Trophoblast cell (in vitro differentiated cells and primary cell): ENCODE measurements at regions not wholly inside any gene's neighbourhood (a gene's known extent, or its start where the extent isn't known, plus 50 kb on each side); places are given as distances from the start of the nearest gene placed in this dataset.

Experiments used
- DNase-seq, 2 donors: peaks; one replicate each; pipeline ENCODE4 v3.0.0-alpha.2; 2016
- H2AFZ ChIP-seq: 2 replicates; pipeline ENCODE4 v1.6.1; 2013; ENCODE audit warnings: low read length, moderate library complexity, mild to moderate bottlenecking; ENCODE audit not compliant: insufficient read depth, poor library complexity
- H2AK5ac ChIP-seq: 2 replicates; pipeline ENCODE4 v1.6.1; 2013; ENCODE audit warnings: mild to moderate bottlenecking, low read length
- H2BK120ac ChIP-seq: 2 replicates; pipeline ENCODE4 v1.6.1; 2013; ENCODE audit warnings: low read length, mild to moderate bottlenecking, moderate library complexity; ENCODE audit not compliant: insufficient read depth, poor library complexity
- H2BK12ac ChIP-seq: 2 replicates; pipeline ENCODE4 v1.6.1; 2013; ENCODE audit warnings: mild to moderate bottlenecking, low read length, moderate library complexity
- H2BK5ac ChIP-seq: 2 replicates; pipeline ENCODE4 v1.6.1; 2013; ENCODE audit warnings: low read length, low read depth, moderate library complexity, mild to moderate bottlenecking; ENCODE audit not compliant: poor library complexity
- H3K14ac ChIP-seq: 2 replicates; pipeline ENCODE4 v1.6.1; 2013; ENCODE audit warnings: mild to moderate bottlenecking, low read length
- H3K18ac ChIP-seq: 2 replicates; pipeline ENCODE4 v1.6.1; 2013; ENCODE audit warnings: mild to moderate bottlenecking, low read length
- H3K23ac ChIP-seq: 2 replicates; pipeline ENCODE4 v1.6.1; 2013; ENCODE audit warnings: low read length
- H3K27ac ChIP-seq: 2 replicates; pipeline ENCODE4 v1.5.1; 2013; ENCODE audit warnings: low read depth, mild to moderate bottlenecking, inconsistent platforms, low read length, moderate library complexity
- H3K27me3 ChIP-seq: 2 replicates; pipeline ENCODE4 v1.6.1; 2013; ENCODE audit warnings: inconsistent platforms, mild to moderate bottlenecking, low read length, moderate library complexity; ENCODE audit not compliant: insufficient read depth
- H3K36me3 ChIP-seq, 2 experiments: 1 replicate in 1 of 2; 2 replicates in 1 of 2; pipeline ENCODE4 v1.6.1; 2013; ENCODE audit warnings: low read length in 2 of 2, mild to moderate bottlenecking in 2 of 2, moderate library complexity in 1 of 2; ENCODE audit not compliant: insufficient read depth in 2 of 2, control insufficient read depth in 1 of 2
- H3K4ac ChIP-seq: 2 replicates; pipeline ENCODE4 v1.6.1; 2013; ENCODE audit warnings: low read depth, mild to moderate bottlenecking, low read length, moderate library complexity
- H3K4me1 ChIP-seq, 2 experiments: 1 replicate in 1 of 2; 2 replicates in 1 of 2; pipeline ENCODE4 v1.6.1; 2013; ENCODE audit warnings: low read length in 2 of 2, mild to moderate bottlenecking in 2 of 2, moderate library complexity in 1 of 2; ENCODE audit not compliant: insufficient read depth in 2 of 2, control insufficient read depth in 1 of 2
- H3K4me2 ChIP-seq: 2 replicates; pipeline ENCODE4 v1.6.1; 2013; ENCODE audit warnings: inconsistent platforms, mild to moderate bottlenecking, low read length, moderate library complexity
- H3K4me3 ChIP-seq: 2 replicates; pipeline ENCODE4 v1.5.1; 2013; ENCODE audit warnings: mild to moderate bottlenecking, low read depth, low read length, inconsistent platforms
- H3K79me1 ChIP-seq: one replicate; pipeline ENCODE4 v1.6.1; 2013; ENCODE audit warnings: low read length
- H3K79me2 ChIP-seq: 2 replicates; pipeline ENCODE4 v1.6.1; 2013; ENCODE audit warnings: low read length, mild to moderate bottlenecking; ENCODE audit not compliant: control insufficient read depth, insufficient read depth, poor library complexity
- H3K9ac ChIP-seq: 2 replicates; pipeline ENCODE4 v1.6.1; 2013; ENCODE audit warnings: mild to moderate bottlenecking, low read length
- H3K9me3 ChIP-seq: 2 replicates; pipeline ENCODE4 v1.6.1; 2013; ENCODE audit warnings: low read depth, mild to moderate bottlenecking, control low read depth, inconsistent platforms, low read length; ENCODE audit not compliant: insufficient read depth
- H4K12ac ChIP-seq: 2 replicates; pipeline ENCODE4 v1.6.1; 2013; ENCODE audit warnings: low read depth, mild to moderate bottlenecking, low read length, moderate library complexity
- H4K8ac ChIP-seq: 2 replicates; pipeline ENCODE4 v1.6.1; 2013; ENCODE audit warnings: low read depth, mild to moderate bottlenecking, low read length, moderate library complexity
- H4K91ac ChIP-seq: one replicate; pipeline ENCODE4 v1.6.1; 2013; ENCODE audit warnings: low read depth, mild to moderate bottlenecking, low read length, moderate library complexity
- WGBS: extraction: QIAGEN DNeasy Blood & Tissue Kit; methylation state at CpG from one replicate; pipeline ENCODE4 v1.1.7; 2013; ENCODE audit warnings: missing lambda C conversion rate; ENCODE audit not compliant: insufficient read length, insufficient coverage; ENCODE audit errors: extremely low coverage; 5-methylcytosine and 5-hydroxymethylcytosine counted together

GRCh38 chr2:129611471-129611870 lies 368.0 kb upstream of the RAB6C start:
- Histone ChIP-seq H2AK5ac (no peak overlapping the region), H3K4ac (no peak overlapping the region), H4K12ac (no peak overlapping the region), H3K18ac (no peak overlapping the region), H2AFZ (no peak overlapping the region), H3K4me3 (no peak overlapping the region), H4K91ac (no peak overlapping the region), H3K4me2 (no peak overlapping the region), H3K14ac (no peak overlapping the region), H3K79me2 (no peaks in the 10 kb centered on the region), H3K23ac (no peak overlapping the region), H3K9me3 (no peaks in the 10 kb centered on the region), H3K36me3 (no peaks in the 10 kb centered on the region), H2BK120ac (no peak overlapping the region), H2BK12ac (no peak overlapping the region), H3K27me3 (no peaks in the 10 kb centered on the region), H3K9ac (no peak overlapping the region), H3K79me1 (no peaks in the 10 kb centered on the region), H4K8ac (no peak overlapping the region), H3K4me1 (no peaks in the 10 kb centered on the region), H2BK5ac (no peak overlapping the region), H3K27ac (no peak overlapping the region)
- WGBS: no CpG with 5 or more reads among the region's 6 CpGs
- DNase-seq: no peak

- Histone ChIP-seq H3K27ac (no peak overlapping the region), H3K79me1 (no peaks in the 10 kb centered on the region), H2AFZ (no peak overlapping the region), H2BK120ac (no peak overlapping the region), H2BK5ac (no peak overlapping the region), H3K4me2 (no peak overlapping the region), H3K14ac (no peak overlapping the region), H4K8ac (no peak overlapping the region), H2BK12ac (no peak overlapping the region), H3K23ac (no peak overlapping the region), H3K36me3 (no peaks in the 10 kb centered on the region), H3K4me3 (no peak overlapping the region), H3K4me1 (peaks cover 3 to 4% of the 10 kb centered on the region in 2 experiments), H3K9me3 (peaks cover 2% of the 10 kb centered on the region), H3K9ac (no peak overlapping the region), H4K91ac (no peak overlapping the region), H4K12ac (no peak overlapping the region), H3K79me2 (no peaks in the 10 kb centered on the region), H2AK5ac (no peak overlapping the region), H3K27me3 (no peaks in the 10 kb centered on the region), H3K4ac (no peak overlapping the region), H3K18ac (no peak overlapping the region)
- WGBS: no CpG with 5 or more reads among the region's 5 CpGs
- DNase-seq: no peak
Measured at GRCh38 chr2:129619471-129619870, 360.0 kb upstream of the RAB6C start.

DNA sequence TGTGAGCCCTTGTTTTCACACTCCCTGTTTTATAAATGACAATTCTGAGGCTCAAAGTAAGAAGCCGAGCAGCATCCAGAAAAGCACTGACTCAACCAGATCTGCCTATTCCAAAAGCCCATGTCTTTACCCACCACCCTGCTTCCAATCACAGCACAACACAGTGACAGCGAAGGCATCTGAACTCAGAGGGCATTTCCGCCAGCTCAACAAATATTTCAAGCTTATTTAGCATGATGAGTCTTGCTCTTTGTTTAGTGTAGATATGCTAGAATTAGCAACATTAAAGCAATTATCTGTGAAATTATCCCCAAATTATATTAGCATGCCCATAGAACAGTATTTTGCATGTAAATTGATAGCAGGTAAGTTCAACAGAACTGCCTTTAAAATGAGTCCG lies 359.1 kb upstream of the RAB6C start:
- no peak overlapping the region for H2AFZ ChIP-seq
- no peak overlapping the region for H3K27ac ChIP-seq
- peaks cover 3 to 4% of the 10 kb centered on the region in 2 experiments for H3K4me1 ChIP-seq
- H2AK5ac ChIP-seq: no peak overlapping the region
- H3K14ac ChIP-seq: no peak overlapping the region
- no peak for DNase-seq
- no peaks in the 10 kb centered on the region for H3K79me1 ChIP-seq
- no peak overlapping the region for H4K12ac ChIP-seq
- no peak overlapping the region for H3K9ac ChIP-seq
- no peak overlapping the region for H3K4ac ChIP-seq
- H3K18ac ChIP-seq: no peak overlapping the region
- H2BK120ac ChIP-seq: no peak overlapping the region
- no peak overlapping the region for H3K4me3 ChIP-seq
- H3K27me3 ChIP-seq: no peaks in the 10 kb centered on the region
- H4K91ac ChIP-seq: no peak overlapping the region
- H3K23ac ChIP-seq: no peak overlapping the region
- no peak overlapping the region for H4K8ac ChIP-seq
- peaks cover 2% of the 10 kb centered on the region for H3K9me3 ChIP-seq
- H2BK5ac ChIP-seq: no peak overlapping the region
- WGBS: no CpG with 5 or more reads among the region's 4 CpGs
- no peak overlapping the region for H3K4me2 ChIP-seq
- H2BK12ac ChIP-seq: no peak overlapping the region
- H3K79me2 ChIP-seq: no peaks in the 10 kb centered on the region
- no peaks in the 10 kb centered on the region for H3K36me3 ChIP-seq

DNA sequence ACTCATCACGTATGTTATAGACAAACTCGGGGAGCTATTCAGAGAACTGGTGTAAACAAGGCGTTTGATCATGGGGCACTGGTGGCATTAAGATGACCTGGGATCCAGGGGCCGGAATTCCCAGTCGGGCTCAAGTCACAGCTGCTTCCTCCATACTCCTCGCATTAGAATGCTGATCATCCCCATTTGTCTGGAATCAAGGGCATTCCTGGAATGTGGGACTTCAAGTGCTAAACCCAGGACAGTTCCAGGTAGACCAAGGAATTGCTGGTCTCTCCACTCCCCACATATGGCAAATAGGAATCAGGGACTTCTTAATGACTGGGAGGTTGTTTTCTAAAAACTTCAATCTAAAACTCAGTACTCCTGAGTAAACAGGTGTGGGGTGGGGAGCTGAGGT lies 355.7 kb upstream of the RAB6C start:
- Histone ChIP-seq H3K4me2 (no peak overlapping the region), H2AFZ (no peak overlapping the region), H3K27me3 (no peaks in the 10 kb centered on the region), H3K79me1 (no peaks in the 10 kb centered on the region), H3K4ac (no peak overlapping the region), H3K9ac (no peak overlapping the region), H3K14ac (no peak overlapping the region), H3K4me1 (peaks cover 3 to 4% of the 10 kb centered on the region in 2 experiments), H2BK12ac (no peak overlapping the region), H4K12ac (no peak overlapping the region), H3K27ac (no peak overlapping the region), H2BK5ac (no peak overlapping the region), H3K9me3 (no peaks in the 10 kb centered on the region), H3K23ac (no peak overlapping the region), H2BK120ac (no peak overlapping the region), H3K36me3 (no peaks in the 10 kb centered on the region), H4K91ac (no peak overlapping the region), H4K8ac (no peak overlapping the region), H3K4me3 (no peak overlapping the region), H2AK5ac (no peak overlapping the region), H3K18ac (no peak overlapping the region), H3K79me2 (no peaks in the 10 kb centered on the region)
- no CpG with 5 or more reads among the region's 6 CpGs for WGBS
- DNase-seq: peak in 1 of 2 donors; percentile 4
